DND-41 (cell line): ENCODE measurements at regions not wholly inside any gene's neighbourhood (a gene's known extent, or its start where the extent isn't known, plus 50 kb on each side); places are given as distances from the start of the nearest gene placed in this dataset.

Source experiments
- ATAC-seq: fragments of 200-7000 bp; cut with Tn5 transposase; 3 replicates; pipeline ENCODE4 v1.9.1; 2021; ENCODE audit warnings: low read depth; ENCODE audit not compliant: insufficient read depth
- DNase-seq: peaks from one replicate; pipeline ENCODE4 v3.0.0-alpha.2; 2020
- H2AFZ ChIP-seq: 2 replicates; pipeline ENCODE4 v1.6.0; 2012; ENCODE audit warnings: low read depth, low read length
- H3K27ac ChIP-seq: 2 replicates; pipeline ENCODE4 v1.5.1; 2012; ENCODE audit warnings: low read length, inconsistent platforms
- H3K27me3 ChIP-seq: fragments of 200-600 bp; sonication (generic); 2 replicates; pipeline ENCODE4 v1.6.0; 2012; ENCODE audit warnings: low read length, mild to moderate bottlenecking, inconsistent platforms; ENCODE audit not compliant: insufficient read depth, poor library complexity
- H3K36me3 ChIP-seq: 2 replicates; pipeline ENCODE4 v1.5.1; 2012; ENCODE audit warnings: low read length, inconsistent platforms; ENCODE audit not compliant: insufficient read depth
- H3K4me1 ChIP-seq: 2 replicates; pipeline ENCODE4 v1.5.1; 2012; ENCODE audit warnings: mild to moderate bottlenecking, low read length; ENCODE audit not compliant: insufficient read depth
- H3K4me2 ChIP-seq: 2 replicates; pipeline ENCODE4 v1.6.0; 2012; ENCODE audit warnings: mild to moderate bottlenecking, moderate library complexity, low read length, inconsistent platforms; ENCODE audit not compliant: insufficient read depth
- H3K4me3 ChIP-seq, 2 experiments: fragments of 200-600 bp in 1 of 2; shearing (Covaris generic) in 1 of 2; 2 replicates each; pipeline ENCODE4 v1.5.1; 2012 to 2016; ENCODE audit warnings: inconsistent platforms in 2 of 2, low read length in 2 of 2, mild to moderate bottlenecking in 2 of 2, low read depth in 1 of 2, moderate library complexity in 1 of 2
- H3K79me2 ChIP-seq: 2 replicates; pipeline ENCODE4 v1.6.0; 2012; ENCODE audit warnings: low read length, inconsistent platforms; ENCODE audit not compliant: insufficient read depth
- H3K9ac ChIP-seq: 2 replicates; pipeline ENCODE4 v1.6.0; 2012; ENCODE audit warnings: low read depth, mild to moderate bottlenecking, inconsistent platforms, low read length, moderate library complexity
- H3K9me3 ChIP-seq: 2 replicates; pipeline ENCODE4 v1.5.1; 2012; ENCODE audit warnings: low read length, moderate library complexity, mild to moderate bottlenecking, inconsistent platforms; ENCODE audit not compliant: insufficient read depth, severe bottlenecking
- H4K20me1 ChIP-seq: 2 replicates; pipeline ENCODE4 v1.6.0; 2012; ENCODE audit warnings: low read length; ENCODE audit not compliant: insufficient read depth
- CTCF ChIP-seq: IDR thresholded peaks from 2 replicates; pipeline ENCODE4 v1.5.1; 2012; ENCODE audit warnings: borderline replicate concordance, low read length, moderate library complexity, mild to moderate bottlenecking; ENCODE audit not compliant: poor library complexity, severe bottlenecking; ENCODE audit errors: extremely low read depth
- EZH2 ChIP-seq: IDR thresholded peaks from 3 replicates; pipeline ENCODE4 v1.6.1; 2012; ENCODE audit warnings: borderline replicate concordance, low read depth, mild to moderate bottlenecking, moderate library complexity, low read length, inconsistent platforms; ENCODE audit not compliant: severe bottlenecking

DNA sequence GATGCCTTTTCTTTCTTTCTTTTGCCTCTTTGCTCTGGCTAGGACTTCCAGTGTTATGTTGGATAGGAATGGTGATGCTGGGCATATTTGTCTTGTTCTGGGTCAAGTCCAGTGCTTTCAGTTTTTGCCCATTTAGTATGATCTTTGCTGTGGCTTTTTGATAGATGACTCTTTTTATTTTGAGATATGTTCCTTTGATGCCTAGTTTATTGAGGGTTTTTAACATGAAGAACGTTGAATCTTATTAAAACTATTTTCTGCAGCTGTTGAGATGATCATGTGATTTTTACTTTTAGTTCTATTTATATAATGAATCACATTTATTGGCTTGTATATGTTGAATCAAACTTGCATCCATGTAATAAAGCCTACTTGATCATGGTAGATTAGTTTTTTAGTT lies 363.8 kb upstream of the RASGRP1 start:
- ATAC-seq (no peak), DNase-seq (no peak)
- Histone ChIP-seq H3K9me3 (no peaks in the 10 kb centered on the region), H3K4me1 (no peaks in the 10 kb centered on the region), H3K36me3 (no peaks in the 10 kb centered on the region), H3K27me3 (no peaks in the 10 kb centered on the region), H4K20me1 (no peaks in the 10 kb centered on the region), H3K79me2 (no peaks in the 10 kb centered on the region), H3K4me2 (no peak overlapping the region), H2AFZ (no peak overlapping the region), H3K9ac (no peak overlapping the region), H3K27ac (no peak overlapping the region), H3K4me3 (no peak overlapping the region)
- no peak for TF ChIP-seq EZH2
- no peak for TF ChIP-seq CTCF

GRCh38 chr15:38930851-38931572 lies 366.4 kb upstream of the RASGRP1 start:
- Histone ChIP-seq H3K4me1 (no peaks in the 10 kb centered on the region), H3K79me2 (no peaks in the 10 kb centered on the region), H3K36me3 (no peaks in the 10 kb centered on the region), H3K4me3 (no peak overlapping the region), H3K27me3 (no peaks in the 10 kb centered on the region), H3K9ac (no peak overlapping the region), H3K9me3 (no peaks in the 10 kb centered on the region), H3K27ac (no peak overlapping the region), H4K20me1 (no peaks in the 10 kb centered on the region), H2AFZ (no peak overlapping the region), H3K4me2 (no peak overlapping the region)
- DNase-seq (no peak), ATAC-seq (no peak)
- TF ChIP-seq EZH2 (no peak), CTCF (no peak)

DNA sequence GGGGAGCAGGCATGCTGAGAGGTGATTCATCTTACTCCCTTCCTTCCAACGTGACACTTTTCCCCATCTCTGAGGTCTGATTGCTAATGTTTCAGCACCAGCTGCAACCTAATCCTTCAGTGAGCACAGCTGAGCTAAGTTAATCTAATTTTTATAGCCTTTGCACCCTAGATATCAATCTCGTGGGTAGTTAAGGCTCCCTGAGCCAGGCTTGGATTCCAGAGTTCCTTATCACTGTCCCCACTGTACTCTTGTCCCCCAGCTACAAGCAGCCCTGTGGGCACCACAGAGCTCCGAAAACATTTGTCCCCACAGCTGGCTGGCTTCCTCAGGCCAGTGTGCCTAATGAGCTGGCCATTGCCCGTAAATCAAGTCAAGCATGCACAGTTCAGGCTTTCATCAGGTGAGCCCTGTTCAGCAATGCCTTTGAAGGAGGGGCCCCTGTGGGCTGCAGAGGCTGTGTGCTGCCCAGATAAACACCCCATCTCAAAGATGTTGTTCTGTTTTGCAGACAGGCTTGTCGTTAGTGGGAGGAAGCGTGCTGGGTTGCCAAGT lies 376.9 kb upstream of the RASGRP1 start:
- no peak for DNase-seq
- TF ChIP-seq CTCF (no peak), EZH2 (no peak)
- Histone ChIP-seq H3K9ac (no peak overlapping the region), H4K20me1 (no peaks in the 10 kb centered on the region), H3K4me1 (no peaks in the 10 kb centered on the region), H3K27ac (no peak overlapping the region), H2AFZ (no peak overlapping the region), H3K27me3 (peaks cover 11% of the 10 kb centered on the region), H3K36me3 (no peaks in the 10 kb centered on the region), H3K4me3 (no peak overlapping the region), H3K4me2 (no peak overlapping the region), H3K9me3 (no peaks in the 10 kb centered on the region), H3K79me2 (no peaks in the 10 kb centered on the region)
- no peak for ATAC-seq
